Ovary (tissue), 7 donors: ENCODE measurements at regions not wholly inside any gene's neighbourhood (a gene's known extent, or its start where the extent isn't known, plus 50 kb on each side); places are given as distances from the start of the nearest gene placed in this dataset.

ENCODE experiments used
- DNase-seq, 5 donors: peaks; one replicate each; pipeline ENCODE4 v3.0.0-alpha.2; 2019 to 2020
- H3K27ac ChIP-seq, 2 donors: fragments of 200-600 bp; one replicate each; pipeline versions ENCODE4 v1.5.1 to v1.8.0; 2019 to 2022
- H3K27me3 ChIP-seq: fragments of 200-600 bp; one replicate; pipeline ENCODE4 v1.8.0; 2022
- H3K36me3 ChIP-seq: fragments of 200-600 bp; sonication (generic); one replicate; pipeline ENCODE4 v1.5.1; 2019
- H3K4me1 ChIP-seq: one replicate; pipeline ENCODE4 v1.8.1; 2013; ENCODE audit warnings: mild to moderate bottlenecking, moderate library complexity; ENCODE audit not compliant: insufficient read depth
- H3K4me3 ChIP-seq: fragments of 200-600 bp; sonication (generic); one replicate; pipeline ENCODE4 v1.5.1; 2017
- H3K9me3 ChIP-seq, 2 donors: fragments of 200-600 bp in 1 of 2; sonication (generic) in 1 of 2; one replicate each; pipeline versions ENCODE4 v1.5.1 to v1.8.1; 2013 to 2019; ENCODE audit warnings: mild to moderate bottlenecking in 1 of 2, moderate library complexity in 1 of 2
- EP300 ChIP-seq: sonication (generic); formaldehyde crosslinking; IDR thresholded peaks from one replicate; pipeline ENCODE4 v1.6.1; 2017; ENCODE audit warnings: antibody characterized with exemption
- POLR2A ChIP-seq: fragments of 450-650 bp; IDR thresholded peaks from one replicate; pipeline ENCODE4 v1.6.1; 2017; ENCODE audit warnings: antibody characterized with exemption, mild to moderate bottlenecking, moderate library complexity
- WGBS, 3 donors: extraction: QIAGEN DNeasy Blood & Tissue Kit in 1 of 3; methylation state at CpG; one replicate each; pipeline versions ENCODE4 v1.1.5 to v1.1.7; 2013 to 2017; 5-methylcytosine and 5-hydroxymethylcytosine counted together
- intact Hi-C, 4 donors: fragments of 100-400 bp; cut with DNase I; formaldehyde crosslinking; loops; one replicate each; pipeline versions ENCODE4 v1.11.0 to v1.15.1; 2022 to 2023
- TF ChIP-seq, protein P1 (sequence below), 3 donors: fragments of 450-650 bp in 2 of 3; fragments of 200-600 bp in 1 of 3; IDR thresholded peaks; one replicate each; pipeline versions ENCODE4 v1.5.1 to v1.8.0; 2016 to 2022; ENCODE audit warnings: antibody characterized with exemption in 3 of 3, mild to moderate bottlenecking in 1 of 3
- donor health status: DM: no; HTN: no; CAD: no; lungs with moderate emphysema.
- donor health status: DM: no; HTN: no; CAD: no.
- donor health status: Bipolar disorder and iron deficiency.
- donor health status: DM: no; HTN: no; CAD: no.
- donor health status: DM: yes; HTN: yes; CAD: no.

GRCh38 chr1:201729973-201730608 is 98.9 kb upstream of the IPO9 start:
- H3K4me1 ChIP-seq, result no peaks in the 10 kb centered on the region
- no peaks in the 10 kb centered on the region for H3K9me3 ChIP-seq
- H3K36me3 ChIP-seq, result no peaks in the 10 kb centered on the region
- TF ChIP-seq POLR2A (no peak), EP300 (no peak)
- TF ChIP-seq, protein P1, sequence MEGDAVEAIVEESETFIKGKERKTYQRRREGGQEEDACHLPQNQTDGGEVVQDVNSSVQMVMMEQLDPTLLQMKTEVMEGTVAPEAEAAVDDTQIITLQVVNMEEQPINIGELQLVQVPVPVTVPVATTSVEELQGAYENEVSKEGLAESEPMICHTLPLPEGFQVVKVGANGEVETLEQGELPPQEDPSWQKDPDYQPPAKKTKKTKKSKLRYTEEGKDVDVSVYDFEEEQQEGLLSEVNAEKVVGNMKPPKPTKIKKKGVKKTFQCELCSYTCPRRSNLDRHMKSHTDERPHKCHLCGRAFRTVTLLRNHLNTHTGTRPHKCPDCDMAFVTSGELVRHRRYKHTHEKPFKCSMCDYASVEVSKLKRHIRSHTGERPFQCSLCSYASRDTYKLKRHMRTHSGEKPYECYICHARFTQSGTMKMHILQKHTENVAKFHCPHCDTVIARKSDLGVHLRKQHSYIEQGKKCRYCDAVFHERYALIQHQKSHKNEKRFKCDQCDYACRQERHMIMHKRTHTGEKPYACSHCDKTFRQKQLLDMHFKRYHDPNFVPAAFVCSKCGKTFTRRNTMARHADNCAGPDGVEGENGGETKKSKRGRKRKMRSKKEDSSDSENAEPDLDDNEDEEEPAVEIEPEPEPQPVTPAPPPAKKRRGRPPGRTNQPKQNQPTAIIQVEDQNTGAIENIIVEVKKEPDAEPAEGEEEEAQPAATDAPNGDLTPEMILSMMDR (IDR thresholded peaks at IDR 0.05), result no peak
- 78 to 92% (median 89%) methylated on average over 5 of the region's 5 CpGs for WGBS, 3 donors
- no peak overlapping the region for H3K4me3 ChIP-seq
- no peak overlapping the region for H3K27ac ChIP-seq
- intact Hi-C loops, result no loop called here
- no peak for DNase-seq
- H3K27me3 ChIP-seq, result no peaks in the 10 kb centered on the region

DNA sequence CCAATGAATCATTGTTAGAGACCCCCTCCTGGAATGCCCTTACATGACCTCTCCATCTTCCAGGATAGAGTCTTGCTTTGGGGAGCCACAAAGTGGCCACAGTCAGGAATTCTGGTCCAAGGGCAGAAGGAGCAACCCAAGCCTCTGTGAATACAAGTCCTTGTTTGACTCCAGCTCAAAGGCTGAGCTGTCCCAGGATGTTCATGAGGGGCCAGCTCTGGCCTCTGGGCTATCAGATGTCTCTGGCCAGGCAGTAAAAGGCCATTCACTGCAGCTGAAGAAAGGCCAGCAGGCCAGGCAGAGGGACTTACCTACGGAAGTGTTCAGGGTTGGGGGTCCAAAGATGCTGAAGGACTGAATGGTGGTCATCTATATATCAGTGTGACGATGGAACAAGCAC is 98.3 kb upstream of the IPO9 start:
- Histone ChIP-seq H3K9me3 (no peaks in the 10 kb centered on the region), H3K27me3 (no peaks in the 10 kb centered on the region), H3K4me1 (no peaks in the 10 kb centered on the region), H3K4me3 (no peak overlapping the region), H3K36me3 (no peaks in the 10 kb centered on the region), H3K27ac (no peak overlapping the region)
- 50 to 71% (median 50%) methylated on average over 2 of the region's 2 CpGs for WGBS, 3 donors
- no peak for DNase-seq
- TF ChIP-seq EP300 (no peak), POLR2A (no peak)
- TF ChIP-seq, protein P1 (IDR thresholded peaks at IDR 0.05), result no peak
- intact Hi-C loops, result no loop called here

DNA sequence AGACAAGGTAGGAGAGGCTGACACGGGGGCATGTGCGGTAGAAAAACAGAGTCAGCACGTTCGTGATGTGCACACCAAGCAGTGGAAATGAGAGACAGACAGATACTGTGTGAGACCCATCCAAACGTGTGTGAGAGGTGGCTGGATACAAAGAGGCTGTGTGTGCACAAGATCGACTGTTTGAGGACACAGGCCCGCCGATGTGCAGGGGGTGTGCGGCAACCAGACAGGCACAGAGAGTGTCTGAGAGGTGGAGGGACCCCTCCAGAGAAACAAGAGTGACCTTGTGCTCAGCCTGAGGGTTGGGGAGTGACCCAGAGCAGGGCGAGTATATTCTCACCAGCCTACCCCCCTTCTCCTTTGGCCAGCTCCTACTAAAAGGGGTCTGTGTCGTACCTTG is 97.8 kb upstream of the IPO9 start:
- 81 to 86% (median 81%) methylated on average over 11 of the region's 11 CpGs for WGBS, 3 donors
- TF ChIP-seq EP300, result no peak
- TF ChIP-seq, protein P1 (IDR thresholded peaks at IDR 0.05), result no peak
- TF ChIP-seq POLR2A, result no peak
- Histone ChIP-seq H3K36me3 (no peaks in the 10 kb centered on the region), H3K27ac (no peak overlapping the region), H3K4me3 (no peak overlapping the region), H3K4me1 (no peaks in the 10 kb centered on the region), H3K9me3 (no peaks in the 10 kb centered on the region), H3K27me3 (no peaks in the 10 kb centered on the region)
- no peak for DNase-seq
- intact Hi-C loops, result no loop called here

DNA sequence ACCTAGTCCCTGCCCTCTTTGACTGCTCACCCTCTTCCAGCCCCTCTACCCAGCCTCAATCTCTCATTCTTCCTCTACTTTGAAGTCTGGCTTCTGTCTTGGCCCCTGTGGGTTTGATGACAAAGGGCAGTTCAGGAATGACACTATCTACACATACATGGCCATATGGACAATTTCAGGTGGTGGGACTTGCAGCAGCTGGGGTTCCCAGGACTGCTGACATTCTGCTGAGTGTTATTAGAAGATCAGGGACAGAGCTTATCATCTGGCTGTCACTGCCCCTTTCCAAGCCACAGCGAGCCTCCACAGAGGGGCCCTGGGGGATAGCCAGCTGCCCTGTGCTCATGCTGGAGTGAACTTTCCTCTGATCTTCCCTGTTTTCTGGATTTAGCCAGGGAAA is 97.4 kb upstream of the IPO9 start:
- Histone ChIP-seq H3K4me3 (no peak overlapping the region), H3K9me3 (no peaks in the 10 kb centered on the region), H3K27ac (no peak overlapping the region), H3K4me1 (no peaks in the 10 kb centered on the region), H3K36me3 (no peaks in the 10 kb centered on the region), H3K27me3 (no peaks in the 10 kb centered on the region)
- TF ChIP-seq, protein P1 (IDR thresholded peaks at IDR 0.05), result no peak
- TF ChIP-seq EP300 (no peak), POLR2A (no peak)
- 62 to 100% (median 63%) methylated on average over 1 of the region's 1 CpG for WGBS, 3 donors
- no peak for DNase-seq
- intact Hi-C loops, result no loop called here
